ENCODE measurements at regions not wholly inside any gene's neighbourhood (a gene's known extent, or its start where the extent isn't known, plus 50 kb on each side); places are given as distances from the start of the nearest gene placed in this dataset.
"Not testable (repeated sequence)": the region's sequence is repeated elsewhere in the genome, so short reads cannot be mapped to it uniquely, and the experiment has no call there.

GRCh38 chr15:75100679-75101078 is 77.3 kb downstream of the PPCDC start:
- no peak for DNase-seq

GRCh38 chr15:75104804-75105557 is 81.6 kb downstream of the PPCDC start:
- DNase-seq = peak; percentile 99

- peak; percentile 41 for DNase-seq
Measured at GRCh38 chr15:75107516-75107907, 84.1 kb downstream of the PPCDC start.

- DNase-seq = peak; percentile 96
Measured at GRCh38 chr15:75107908-75108838, 84.8 kb downstream of the PPCDC start.

GRCh38 chr15:75109021-75109735 is 85.8 kb downstream of the PPCDC start:
- no peak for DNase-seq

- DNase-seq = no peak
Measured at GRCh38 chr15:75109736-75110130, 86.3 kb downstream of the PPCDC start.

- DNase-seq = peak; percentile 93
Measured at GRCh38 chr15:75112278-75112847, 89.0 kb downstream of the PPCDC start.

- peak; percentile 98 for DNase-seq
Measured at GRCh38 chr15:75112848-75113492, 88.7 kb upstream of the C15orf39 start.

- no peak for DNase-seq
Measured at GRCh38 chr15:75114327-75114726, 87.4 kb upstream of the C15orf39 start.

GRCh38 chr15:75114796-75115195 is 86.9 kb upstream of the C15orf39 start:
- no peak for DNase-seq

GRCh38 chr15:75115411-75115913 is 86.2 kb upstream of the C15orf39 start:
- not testable (repeated sequence) for DNase-seq

- DNase-seq = not testable (repeated sequence)
Measured at GRCh38 chr15:75116143-75116542, 85.5 kb upstream of the C15orf39 start.

- no peak for DNase-seq
Measured at GRCh38 chr15:75117993-75118392, 83.7 kb upstream of the C15orf39 start.

- DNase-seq = not testable (repeated sequence)
Measured at GRCh38 chr15:75119312-75119711, 82.4 kb upstream of the C15orf39 start.

GRCh38 chr15:75121491-75121890 is 80.2 kb upstream of the C15orf39 start:
- DNase-seq = no peak

- no peak for DNase-seq
Measured at GRCh38 chr15:75123395-75123794, 78.3 kb upstream of the C15orf39 start.

GRCh38 chr15:75124278-75124677 is 77.4 kb upstream of the C15orf39 start:
- not testable (repeated sequence) for DNase-seq

GRCh38 chr15:75125935-75126334 is 75.7 kb upstream of the C15orf39 start:
- DNase-seq = no peak

GRCh38 chr15:75126864-75127580 is 74.7 kb upstream of the C15orf39 start:
- DNase-seq = no peak

GRCh38 chr15:75129788-75130187 is 71.9 kb upstream of the C15orf39 start:
- peak; percentile 49 for DNase-seq

- DNase-seq = peak; percentile 95
Measured at GRCh38 chr15:75131269-75131643, 70.4 kb upstream of the C15orf39 start.

Measured in inflammatory macrophage treated with lipopolysaccharide for 4 hours (primary cell).